SK-N-SH treated with all-trans-retinoic acid at 6 μM for 48 hours (cell line): ENCODE measurements at regions not wholly inside any gene's neighbourhood (a gene's known extent, or its start where the extent isn't known, plus 50 kb on each side); places are given as distances from the start of the nearest gene placed in this dataset.
"Not testable (repeated sequence)": the region's sequence is repeated elsewhere in the genome, so short reads cannot be mapped to it uniquely, and the experiment has no call there.

ENCODE experiments used
- ARNTL ChIP-seq: fragments of 450-650 bp; formaldehyde crosslinking; IDR thresholded peaks from 2 replicates; pipeline ENCODE4 v1.5.0; 2020; ENCODE audit warnings: low read depth, mild to moderate bottlenecking, moderate library complexity, borderline replicate concordance
- BACH2 ChIP-seq: fragments of 250-450 bp; sonication (Bioruptor Pico); IDR thresholded peaks from 2 replicates; pipeline ENCODE4 v1.9.0; 2021; ENCODE audit warnings: mild to moderate bottlenecking, borderline replicate concordance
- GLIS3 ChIP-seq: fragments of 250-450 bp; sonication (Bioruptor Pico); IDR thresholded peaks from 2 replicates; pipeline ENCODE4 v1.5.0; 2020; ENCODE audit warnings: mild to moderate bottlenecking, moderate library complexity
- PATZ1 ChIP-seq: fragments of 250-450 bp; sonication (Bioruptor Pico); IDR thresholded peaks from 2 replicates; pipeline ENCODE4 v1.8.0; 2020; ENCODE audit warnings: mild to moderate bottlenecking, moderate library complexity, borderline replicate concordance
- TF ChIP-seq, protein P1 (sequence below): fragments of 250-450 bp; sonication (Bioruptor Pico); IDR thresholded peaks from 2 replicates; pipeline ENCODE4 v1.5.1; 2021; ENCODE audit warnings: mild to moderate bottlenecking, moderate library complexity

GRCh38 chrX:89393004-89393403 is 528.7 kb upstream of the TGIF2LX start:
- TF ChIP-seq BACH2; ARNTL (CRISPR knock-in tag); PATZ1; GLIS3 (CRISPR knock-in tag): not testable (repeated sequence)
- TF ChIP-seq, protein P1, sequence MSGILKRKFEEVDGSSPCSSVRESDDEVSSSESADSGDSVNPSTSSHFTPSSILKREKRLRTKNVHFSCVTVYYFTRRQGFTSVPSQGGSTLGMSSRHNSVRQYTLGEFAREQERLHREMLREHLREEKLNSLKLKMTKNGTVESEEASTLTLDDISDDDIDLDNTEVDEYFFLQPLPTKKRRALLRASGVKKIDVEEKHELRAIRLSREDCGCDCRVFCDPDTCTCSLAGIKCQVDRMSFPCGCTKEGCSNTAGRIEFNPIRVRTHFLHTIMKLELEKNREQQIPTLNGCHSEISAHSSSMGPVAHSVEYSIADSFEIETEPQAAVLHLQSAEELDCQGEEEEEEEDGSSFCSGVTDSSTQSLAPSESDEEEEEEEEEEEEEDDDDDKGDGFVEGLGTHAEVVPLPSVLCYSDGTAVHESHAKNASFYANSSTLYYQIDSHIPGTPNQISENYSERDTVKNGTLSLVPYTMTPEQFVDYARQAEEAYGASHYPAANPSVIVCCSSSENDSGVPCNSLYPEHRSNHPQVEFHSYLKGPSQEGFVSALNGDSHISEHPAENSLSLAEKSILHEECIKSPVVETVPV (CRISPR knock-in tag), result not testable (repeated sequence)
